Keratinocyte (primary cell): ENCODE measurements at regions not wholly inside any gene's neighbourhood (a gene's known extent, or its start where the extent isn't known, plus 50 kb on each side); places are given as distances from the start of the nearest gene placed in this dataset.
"Not testable (repeated sequence)": the region's sequence is repeated elsewhere in the genome, so short reads cannot be mapped to it uniquely, and the experiment has no call there.

Experiments used
- DNase-seq: peaks from one replicate; pipeline ENCODE4 v3.0.0-alpha.2; 2011; ENCODE audit warnings: low read depth, missing footprints, low spot score
- FAIRE-seq: peaks from 2 replicates; lab custom pipeline; 2011; peaks lifted over from hg19 to GRCh38; lab: Jason Lieb, UNC
- H2AFZ ChIP-seq: 2 replicates; pipeline ENCODE4 v1.6.0; 2012; ENCODE audit warnings: low read length, control low read depth, inconsistent platforms; ENCODE audit not compliant: control insufficient read depth
- H3K27ac ChIP-seq: 2 replicates; pipeline ENCODE4 v1.5.1; 2011; ENCODE audit warnings: low read length; ENCODE audit not compliant: control insufficient read depth, insufficient read depth
- H3K27me3 ChIP-seq: 3 replicates; pipeline ENCODE4 v1.6.0; 2011; ENCODE audit warnings: low read length; ENCODE audit not compliant: control insufficient read depth, insufficient read depth; ENCODE audit errors: extremely low read depth
- H3K36me3 ChIP-seq, 2 experiments: 2 replicates in 1 of 2; 3 replicates in 1 of 2; pipeline ENCODE4 v1.5.1; 2011; ENCODE audit warnings: low read length in 2 of 2, mild to moderate bottlenecking in 1 of 2; ENCODE audit not compliant: control insufficient read depth in 2 of 2, insufficient read depth in 2 of 2; ENCODE audit errors: extremely low read depth in 1 of 2
- H3K4me1 ChIP-seq: 3 replicates; pipeline ENCODE4 v1.5.1; 2011; ENCODE audit warnings: low read length; ENCODE audit not compliant: control insufficient read depth, insufficient read depth; ENCODE audit errors: extremely low read depth
- H3K4me2 ChIP-seq: 3 replicates; pipeline ENCODE4 v1.6.0; 2011; ENCODE audit warnings: low read depth, low read length; ENCODE audit not compliant: control insufficient read depth, insufficient read depth; ENCODE audit errors: extremely low read depth
- H3K4me3 ChIP-seq, 3 experiments: fragments of 200-600 bp in 1 of 3; sonication (generic) in 1 of 3; 2 replicates in 2 of 3; 3 replicates in 1 of 3; pipeline ENCODE4 v1.5.1; 2011 to 2016; ENCODE audit warnings: low read length in 3 of 3, mild to moderate bottlenecking in 3 of 3, control low read depth in 2 of 3, inconsistent platforms in 1 of 3, low read depth in 1 of 3, mixed read lengths in 1 of 3, mixed run types in 1 of 3, moderate library complexity in 1 of 3; ENCODE audit not compliant: control insufficient read depth in 2 of 3, insufficient read depth in 2 of 3; ENCODE audit errors: extremely low read depth in 1 of 3
- H3K79me2 ChIP-seq: 2 replicates; pipeline ENCODE4 v1.6.0; 2012; ENCODE audit warnings: low read length; ENCODE audit not compliant: control insufficient read depth, insufficient read depth
- H3K9ac ChIP-seq: 3 replicates; pipeline ENCODE4 v1.6.0; 2011; ENCODE audit warnings: low read length; ENCODE audit not compliant: control insufficient read depth, insufficient read depth; ENCODE audit errors: extremely low read depth
- H3K9me1 ChIP-seq: 3 replicates; pipeline ENCODE4 v1.6.0; 2011; ENCODE audit warnings: low read length; ENCODE audit not compliant: control insufficient read depth, insufficient read depth; ENCODE audit errors: extremely low read depth
- H3K9me3 ChIP-seq: 2 replicates; pipeline ENCODE4 v1.5.1; 2012; ENCODE audit warnings: low read depth, low read length; ENCODE audit not compliant: control insufficient read depth
- H4K20me1 ChIP-seq: 3 replicates; pipeline ENCODE4 v1.6.0; 2011; ENCODE audit warnings: low read length; ENCODE audit not compliant: control insufficient read depth, insufficient read depth; ENCODE audit errors: extremely low read depth
- EZH2 ChIP-seq: IDR thresholded peaks from one replicate; pipeline ENCODE4 v1.6.1; 2012; ENCODE audit warnings: inconsistent platforms, mild to moderate bottlenecking, low read length, moderate library complexity
- dilution Hi-C: fragments of 300-500 bp; cut with MboI; formaldehyde crosslinking; loops from one replicate; pipeline ENCODE4 v1.7.0; 2020; ENCODE audit warnings: low sequenced_read_pairs; ENCODE audit not compliant: extremely low pct_ligation_motif_present
- TF ChIP-seq, protein P1 (sequence below), 3 experiments: IDR thresholded peaks in 1 of 3; conservative IDR thresholded peaks in 1 of 3; optimal IDR thresholded peaks in 1 of 3; 2 replicates in 2 of 3; 3 replicates in 1 of 3; pipeline versions ENCODE3 to v1.5.1; 2011; ENCODE audit warnings: low read length in 3 of 3, mild to moderate bottlenecking in 3 of 3, moderate library complexity in 2 of 3, control low read depth in 1 of 3, inconsistent platforms in 1 of 3; ENCODE audit not compliant: insufficient read depth in 2 of 3; ENCODE audit errors: extremely low read depth in 1 of 3

GRCh38 chr7:16260236-16260728 is 161.1 kb downstream of the CRPPA start:
- dilution Hi-C loops, result no loop called here
- H3K4me1 ChIP-seq, result no peaks in the 10 kb centered on the region
- H3K79me2 ChIP-seq, result no peaks in the 10 kb centered on the region
- no peaks in the 10 kb centered on the region for H3K27me3 ChIP-seq
- H3K27ac ChIP-seq, result no peak overlapping the region
- H4K20me1 ChIP-seq, result no peaks in the 10 kb centered on the region
- DNase-seq (no peak), FAIRE-seq (no peak)
- H2AFZ ChIP-seq, result no peak overlapping the region
- no peak for TF ChIP-seq EZH2
- TF ChIP-seq, protein P1, sequence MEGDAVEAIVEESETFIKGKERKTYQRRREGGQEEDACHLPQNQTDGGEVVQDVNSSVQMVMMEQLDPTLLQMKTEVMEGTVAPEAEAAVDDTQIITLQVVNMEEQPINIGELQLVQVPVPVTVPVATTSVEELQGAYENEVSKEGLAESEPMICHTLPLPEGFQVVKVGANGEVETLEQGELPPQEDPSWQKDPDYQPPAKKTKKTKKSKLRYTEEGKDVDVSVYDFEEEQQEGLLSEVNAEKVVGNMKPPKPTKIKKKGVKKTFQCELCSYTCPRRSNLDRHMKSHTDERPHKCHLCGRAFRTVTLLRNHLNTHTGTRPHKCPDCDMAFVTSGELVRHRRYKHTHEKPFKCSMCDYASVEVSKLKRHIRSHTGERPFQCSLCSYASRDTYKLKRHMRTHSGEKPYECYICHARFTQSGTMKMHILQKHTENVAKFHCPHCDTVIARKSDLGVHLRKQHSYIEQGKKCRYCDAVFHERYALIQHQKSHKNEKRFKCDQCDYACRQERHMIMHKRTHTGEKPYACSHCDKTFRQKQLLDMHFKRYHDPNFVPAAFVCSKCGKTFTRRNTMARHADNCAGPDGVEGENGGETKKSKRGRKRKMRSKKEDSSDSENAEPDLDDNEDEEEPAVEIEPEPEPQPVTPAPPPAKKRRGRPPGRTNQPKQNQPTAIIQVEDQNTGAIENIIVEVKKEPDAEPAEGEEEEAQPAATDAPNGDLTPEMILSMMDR (optimal IDR thresholded peaks at IDR 0.05 in 1 of 3, IDR thresholded peaks at IDR 0.05 in 1 of 3, conservative IDR thresholded peaks at IDR 0.05 in 1 of 3; ENCODE audit: extremely low read depth in 1 of 3, insufficient read depth in 2 of 3, low read length in 3 of 3), result no peak
- no peaks in the 10 kb centered on the region for H3K9me1 ChIP-seq
- H3K36me3 ChIP-seq, result no peaks in the 10 kb centered on the region
- H3K9me3 ChIP-seq, result no peaks in the 10 kb centered on the region
- no peak overlapping the region for H3K4me3 ChIP-seq
- no peak overlapping the region for H3K9ac ChIP-seq
- no peak overlapping the region for H3K4me2 ChIP-seq

- H3K9me3 ChIP-seq, H3K36me3 ChIP-seq, H3K27ac ChIP-seq, DNase-seq, H3K4me2 ChIP-seq, H3K79me2 ChIP-seq, dilution Hi-C loops, H2AFZ ChIP-seq, H3K4me1 ChIP-seq, H4K20me1 ChIP-seq, FAIRE-seq, H3K9me1 ChIP-seq, H3K9ac ChIP-seq, H3K4me3 ChIP-seq, H3K27me3 ChIP-seq: not testable (repeated sequence)
Observed at GRCh38 chr7:16256419-16256818, 164.9 kb downstream of the CRPPA start.

DNA sequence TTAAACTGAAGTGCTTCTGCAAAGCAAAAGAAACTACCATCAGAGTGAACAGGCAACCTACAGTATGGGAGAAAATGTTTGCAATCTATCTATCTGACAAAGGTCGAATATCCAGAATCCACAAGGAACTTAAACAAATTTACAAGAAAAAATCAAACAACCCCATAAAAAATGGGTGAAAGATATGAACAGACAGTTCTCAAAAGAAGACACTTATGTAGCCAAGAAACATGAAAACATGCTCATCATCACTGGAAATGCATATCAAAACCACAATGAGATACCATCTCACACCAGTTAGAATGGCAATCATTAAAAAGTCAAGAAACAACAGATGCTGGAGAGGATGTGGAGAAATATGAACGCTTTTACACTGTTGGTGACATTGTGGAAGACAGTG is 165.4 kb downstream of the CRPPA start:
- H4K20me1 ChIP-seq, H3K9me1 ChIP-seq, H3K79me2 ChIP-seq, H3K4me2 ChIP-seq, DNase-seq, H3K36me3 ChIP-seq, H3K27ac ChIP-seq, H2AFZ ChIP-seq, FAIRE-seq, H3K9ac ChIP-seq, H3K4me3 ChIP-seq, H3K27me3 ChIP-seq, H3K4me1 ChIP-seq, H3K9me3 ChIP-seq, dilution Hi-C loops: not testable (repeated sequence)

DNA sequence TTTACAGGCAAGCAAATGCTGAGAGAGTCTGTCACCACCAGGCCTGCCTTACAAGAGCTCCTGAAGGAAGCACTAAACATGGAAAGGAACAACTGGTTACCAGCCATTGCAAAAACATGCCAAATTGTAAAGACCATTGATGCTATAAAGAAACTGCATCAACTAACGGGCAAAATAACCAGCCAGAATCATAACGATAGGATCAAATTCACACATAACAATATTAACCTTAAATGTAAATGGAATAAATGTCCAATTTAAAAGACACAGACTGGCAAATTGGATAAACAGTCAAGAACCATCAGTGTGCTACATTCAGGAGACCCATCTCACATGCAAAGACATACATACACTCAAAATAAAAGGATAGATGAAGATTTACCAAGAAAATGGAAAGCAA is 170.7 kb downstream of the CRPPA start:
- H3K27me3 ChIP-seq, H3K4me2 ChIP-seq, H3K36me3 ChIP-seq, H4K20me1 ChIP-seq, H3K27ac ChIP-seq, H2AFZ ChIP-seq, H3K9me3 ChIP-seq, DNase-seq, H3K4me1 ChIP-seq, H3K4me3 ChIP-seq, H3K9ac ChIP-seq, H3K79me2 ChIP-seq, dilution Hi-C loops, H3K9me1 ChIP-seq, FAIRE-seq: not testable (repeated sequence)
